ENCODE measurements at regions not wholly inside any gene's neighbourhood (a gene's known extent, or its start where the extent isn't known, plus 50 kb on each side); places are given as distances from the start of the nearest gene placed in this dataset.
"Not testable (repeated sequence)": the region's sequence is repeated elsewhere in the genome, so short reads cannot be mapped to it uniquely, and the experiment has no call there.

DNA sequence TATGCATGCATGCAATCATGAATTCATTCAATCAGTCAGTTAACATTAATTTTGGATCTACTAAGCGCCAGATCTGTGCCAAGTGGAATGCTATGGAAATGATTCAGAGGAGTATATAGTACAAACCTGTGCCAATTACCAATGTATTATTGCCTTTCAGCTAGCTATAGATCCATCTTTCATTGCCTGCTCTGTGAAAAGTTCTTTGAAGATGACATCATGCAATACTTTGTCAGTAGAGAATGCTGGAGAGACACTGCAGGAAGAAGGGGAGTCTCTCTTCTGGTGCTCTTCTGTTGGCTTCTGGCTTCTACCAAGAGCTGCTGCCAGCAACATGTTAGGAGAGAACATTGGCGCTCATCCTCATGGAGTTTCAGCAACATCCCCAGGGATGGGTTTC is 81.0 kb upstream of the LMCD1 start:
- DNase-seq (no peak), ATAC-seq (no peak)
- intact Hi-C loops (cut with DNase I): no loop called here

DNA sequence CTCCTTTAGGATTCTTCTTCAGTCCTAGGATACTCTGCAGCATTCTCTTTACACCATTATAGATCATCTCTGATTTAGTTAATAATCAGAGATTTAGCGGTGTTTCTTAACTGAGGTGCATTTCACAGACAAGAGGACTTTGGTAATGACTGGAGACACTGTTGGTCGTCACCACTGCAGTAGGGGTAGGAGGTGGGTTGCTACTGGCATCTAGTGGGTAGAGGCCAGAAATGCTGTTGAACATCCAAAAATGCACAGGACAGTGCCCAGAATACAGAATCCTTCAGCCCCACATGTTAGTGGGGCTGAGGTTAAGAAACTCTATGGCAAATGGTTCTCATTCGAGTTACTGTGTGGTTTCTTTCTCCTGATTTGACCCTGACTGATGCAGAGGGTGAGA is 80.4 kb upstream of the LMCD1 start:
- intact Hi-C loops (cut with DNase I): no loop called here
- no peak for DNase-seq
- no peak for ATAC-seq

DNA sequence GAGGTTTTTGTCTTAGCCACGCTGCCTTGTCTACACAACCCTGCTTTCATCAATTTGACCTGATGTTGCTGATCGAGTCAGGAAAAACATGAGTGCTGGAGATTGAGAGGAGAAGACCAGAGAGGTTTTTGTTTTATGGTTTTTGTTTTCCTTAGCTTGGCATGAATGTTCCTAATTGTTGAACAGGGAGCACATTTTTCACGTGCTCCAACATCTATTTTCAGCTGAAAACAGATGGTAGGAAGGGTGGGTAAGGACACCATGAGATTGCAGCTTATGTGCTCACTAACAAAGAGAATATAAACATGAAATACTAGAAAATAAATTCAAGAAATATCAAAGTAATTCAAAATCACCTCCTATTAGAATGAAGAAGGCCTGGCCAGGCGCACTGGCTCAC is 79.9 kb upstream of the LMCD1 start:
- intact Hi-C loops (cut with DNase I): no loop called here
- DNase-seq: no peak
- no peak for ATAC-seq

DNA sequence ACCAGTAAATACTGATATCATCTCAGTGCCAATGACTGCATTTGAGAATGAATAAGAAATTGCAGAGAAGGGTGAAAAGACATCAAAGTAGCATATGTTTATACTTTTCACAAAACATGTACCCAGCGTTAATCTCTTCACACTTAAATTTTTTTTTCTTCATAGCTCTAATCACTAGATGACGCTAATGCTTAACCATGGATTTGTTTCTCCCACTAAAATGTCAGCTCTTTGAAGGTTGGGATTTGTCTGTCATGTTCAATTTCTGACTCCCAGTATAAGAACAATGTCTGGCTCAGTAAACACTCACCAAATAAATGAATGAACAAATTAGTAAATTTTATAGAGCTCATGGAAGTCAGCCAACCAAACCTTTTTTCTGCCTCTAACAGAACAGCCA is 78.3 kb upstream of the LMCD1 start:
- intact Hi-C loops (cut with DNase I): no loop called here
- ATAC-seq (no peak), DNase-seq (no peak)

DNA sequence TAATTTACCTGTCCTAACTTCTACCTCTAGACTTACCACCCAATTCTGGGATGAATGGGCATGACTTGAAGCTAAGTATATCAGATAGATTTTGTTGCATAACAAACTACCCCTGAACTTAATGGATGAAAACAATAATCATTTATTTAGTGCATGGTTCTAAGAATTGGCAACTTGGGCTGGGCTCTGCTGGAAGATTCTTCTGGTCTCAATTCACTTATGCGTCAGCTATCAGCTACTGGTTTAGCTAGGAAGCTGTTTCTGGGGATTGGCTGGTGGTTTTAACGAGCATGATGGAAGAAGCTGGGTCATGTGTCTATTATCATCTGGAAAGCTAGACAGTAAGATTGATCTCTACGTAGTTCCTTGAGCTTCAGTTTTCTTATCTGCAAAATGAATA is 77.3 kb upstream of the LMCD1 start:
- intact Hi-C loops (cut with DNase I): no loop called here
- no peak for DNase-seq
- no peak for ATAC-seq

DNA sequence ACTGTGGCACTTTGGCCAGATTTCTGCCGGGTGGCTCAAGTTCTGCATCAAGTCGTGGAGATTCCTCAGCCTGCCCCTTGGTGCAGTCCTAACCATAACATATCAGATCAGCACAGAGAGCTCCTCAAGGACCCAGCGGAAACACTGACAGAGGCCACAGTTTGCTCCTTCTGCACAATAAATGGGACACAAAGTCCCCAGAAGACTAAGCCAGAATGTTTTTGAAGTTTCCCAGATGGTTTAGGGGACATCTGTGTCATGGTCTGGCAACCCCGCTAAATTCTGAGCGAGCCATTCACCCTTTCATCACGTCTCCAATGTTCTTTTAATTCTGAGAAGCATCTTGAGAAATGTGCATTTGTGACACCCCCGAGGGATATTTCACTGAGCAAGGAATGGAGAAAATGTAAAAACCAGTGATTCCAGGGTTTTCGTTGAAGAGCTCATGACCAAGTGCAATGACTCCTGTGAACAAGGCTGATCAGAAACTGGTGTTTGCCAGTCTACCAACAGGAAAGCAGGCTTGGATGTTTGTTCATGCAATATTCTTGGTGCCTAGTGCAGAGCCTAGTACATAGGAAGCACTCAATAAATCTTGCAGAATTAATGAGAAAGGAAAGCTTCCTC is 64.8 kb upstream of the LMCD1 start:
- intact Hi-C loops (cut with DNase I): no loop called here

DNA sequence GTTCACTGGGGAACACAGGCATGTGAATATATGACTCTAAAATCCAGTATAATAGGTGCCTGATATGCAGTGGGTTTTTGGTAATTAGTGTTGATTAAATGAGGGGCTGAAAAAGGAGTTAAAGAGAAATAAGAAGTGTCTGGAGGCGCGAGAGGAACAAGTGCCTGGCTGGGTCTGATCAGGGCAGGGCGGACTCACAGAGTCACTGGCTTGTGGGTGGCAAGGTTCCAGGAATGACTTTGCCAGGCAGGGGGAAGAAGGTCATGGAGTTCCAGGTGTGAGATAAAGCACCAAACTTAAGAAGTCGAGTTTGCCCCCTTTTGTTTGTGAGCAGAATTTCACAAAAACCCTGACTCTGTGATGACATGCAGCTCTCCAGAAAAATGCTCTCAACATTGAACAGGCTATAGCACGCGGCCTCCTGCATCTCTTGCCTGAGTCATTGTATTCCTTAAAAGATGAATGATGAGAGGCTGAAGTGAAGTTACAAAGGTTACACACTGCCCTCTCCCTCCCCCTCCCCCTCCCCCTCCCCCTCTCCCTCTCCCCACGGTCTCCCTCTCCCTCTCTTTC is 63.0 kb upstream of the LMCD1 start:
- no peak for DNase-seq
- intact Hi-C loops (cut with DNase I): no loop called here
- no peak for ATAC-seq

More for the DNA sequence above, 64.8 kb upstream of the LMCD1 start:
- ATAC-seq (peak; percentile 73 to 76), DNase-seq (no peak)

DNA sequence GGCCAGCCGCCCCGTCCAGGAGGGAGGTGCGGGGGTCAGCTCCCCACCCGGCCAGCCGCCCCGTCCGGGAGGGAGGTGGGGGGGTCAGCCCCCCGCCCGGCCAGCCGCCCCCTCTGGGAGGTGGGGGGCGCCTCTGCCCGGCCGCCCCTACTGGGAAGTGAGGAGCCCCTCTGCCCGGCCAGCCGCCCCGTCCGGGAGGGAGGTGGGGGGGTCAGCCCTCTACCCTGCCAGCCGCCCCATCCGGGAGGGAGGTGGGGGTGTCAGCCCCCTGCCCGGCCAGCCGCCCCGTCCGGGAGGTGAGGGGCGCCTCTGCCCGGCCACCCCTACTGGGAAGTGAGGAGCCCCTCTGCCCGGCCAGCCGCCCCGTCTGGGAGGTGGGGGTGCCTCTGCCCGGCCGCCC is 61.5 kb upstream of the LMCD1 start:
- not testable (repeated sequence) for DNase-seq, ATAC-seq
- intact Hi-C loops (cut with DNase I): loop anchor here (5.0 kb wide), 2 partner anchors 167 to 182 kb away; no protein-coding TSS in a partner anchor

DNA sequence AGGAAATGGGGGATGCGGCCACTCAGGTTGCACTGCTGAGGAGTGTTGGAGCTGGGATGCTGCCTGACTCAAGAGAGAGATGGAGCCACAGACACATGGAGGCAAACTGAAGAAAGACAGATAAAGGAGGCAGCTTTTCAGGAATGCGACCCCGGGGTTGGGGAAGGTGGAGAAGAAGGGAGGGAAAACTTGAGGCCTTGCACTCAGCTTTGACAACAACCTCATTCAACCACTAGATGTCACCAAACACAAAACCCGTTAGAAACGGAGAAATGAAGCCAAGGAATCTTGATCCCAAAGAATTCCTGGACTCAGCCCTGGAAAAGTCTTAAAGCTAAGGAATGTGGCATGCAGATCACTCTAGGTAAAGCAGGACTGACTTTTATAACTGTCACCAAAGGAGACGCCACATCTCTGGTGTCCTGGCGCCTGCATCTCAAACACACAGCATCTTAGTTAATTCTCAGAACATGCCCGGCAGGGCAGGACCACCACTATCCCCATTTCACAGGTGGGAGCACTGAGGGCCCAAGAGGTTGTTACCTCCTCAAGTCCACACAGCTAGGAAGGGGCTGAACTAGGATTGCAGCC is 59.6 kb upstream of the LMCD1 start:
- no peak for DNase-seq
- peak; percentile 39 to 62 for ATAC-seq
- intact Hi-C loops (cut with DNase I): loop anchor here (1.0 to 5.0 kb wide), 3 partner anchors 165 to 180 kb away; no protein-coding TSS in a partner anchor

DNA sequence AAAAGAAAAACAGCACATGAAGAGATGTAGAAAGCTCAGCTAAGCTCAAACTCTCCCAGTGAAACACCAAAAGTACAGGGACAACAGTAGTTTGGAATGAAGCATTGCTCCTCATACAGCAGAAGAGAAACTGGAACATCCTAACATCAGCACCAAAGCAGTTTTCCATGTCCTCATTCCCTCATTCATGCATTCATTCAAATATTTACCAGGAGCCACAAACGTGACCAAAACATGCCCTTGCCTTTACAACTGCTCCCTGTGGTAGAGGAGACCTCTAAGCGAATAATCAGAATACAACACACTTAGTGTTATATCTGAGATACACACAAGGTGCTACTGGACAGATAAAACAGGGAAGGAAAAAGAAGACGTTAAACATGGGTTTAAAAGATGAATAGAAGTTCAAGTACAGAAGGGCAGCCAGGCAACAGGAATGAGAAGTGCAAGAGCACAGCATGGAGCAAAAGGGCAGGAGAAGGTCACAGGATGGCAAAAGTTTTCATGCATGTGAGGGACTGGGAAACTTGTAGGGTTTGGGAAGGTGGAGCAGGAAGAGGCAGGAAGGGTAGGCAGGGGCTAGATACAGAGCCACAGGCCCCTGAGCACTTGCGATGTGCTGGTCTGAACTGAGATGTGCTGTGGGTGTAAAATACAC is 58.5 kb upstream of the LMCD1 start:
- intact Hi-C loops (cut with DNase I): loop anchor here (1.0 to 5.0 kb wide), 3 partner anchors 164 to 179 kb away; no protein-coding TSS in a partner anchor
- ATAC-seq: no peak
- no peak for DNase-seq

DNA sequence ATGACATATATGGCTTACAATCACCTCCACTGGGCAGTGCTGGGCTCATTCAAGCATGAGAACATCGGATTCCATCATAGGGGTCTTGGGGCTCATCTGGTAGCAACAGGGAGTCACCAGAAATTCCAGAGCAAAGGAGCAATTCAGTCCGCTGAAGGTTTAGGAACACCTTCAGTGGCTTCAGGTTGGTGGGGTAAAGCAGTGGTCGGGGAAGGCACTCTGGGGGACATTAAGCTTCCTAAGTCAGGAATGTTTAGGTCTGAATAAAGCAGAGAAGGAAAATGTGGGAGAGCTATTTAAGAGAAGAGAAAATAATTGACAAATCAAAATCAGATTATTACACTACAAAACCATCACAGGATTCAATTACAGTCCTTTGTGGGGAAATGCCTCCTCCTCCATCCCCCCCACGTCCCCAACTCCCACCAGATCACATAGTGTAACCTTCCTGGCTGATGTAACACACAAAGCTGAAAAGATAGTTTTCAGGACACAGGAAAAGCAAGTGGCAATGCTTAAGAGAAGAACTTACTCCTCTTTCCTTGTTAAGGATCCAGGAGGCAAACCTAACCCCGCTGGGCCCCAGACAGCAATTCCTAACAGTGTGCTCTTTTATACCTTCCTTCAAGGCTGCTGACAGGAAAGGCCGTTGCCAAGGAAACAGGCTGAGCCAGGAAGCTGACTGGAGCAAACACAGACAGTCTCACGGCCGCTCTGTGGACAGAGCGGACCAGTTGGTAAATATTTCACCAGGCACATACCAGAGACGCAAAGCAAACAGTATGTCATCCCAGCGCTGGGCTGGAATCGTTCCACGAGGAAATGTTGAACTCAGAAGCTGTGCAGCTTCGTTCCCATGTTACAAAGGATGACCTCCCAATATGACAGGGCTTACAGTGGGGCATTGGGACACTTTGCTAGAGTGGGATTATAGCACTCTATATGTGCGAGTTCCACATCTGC is 57.5 kb upstream of the LMCD1 start:
- intact Hi-C loops (cut with DNase I): loop anchor here (5.0 kb wide), 2 partner anchors 163 to 178 kb away; no protein-coding TSS in a partner anchor
- DNase-seq (peak; percentile 91), ATAC-seq (peak; percentile 90 to 96)

DNA sequence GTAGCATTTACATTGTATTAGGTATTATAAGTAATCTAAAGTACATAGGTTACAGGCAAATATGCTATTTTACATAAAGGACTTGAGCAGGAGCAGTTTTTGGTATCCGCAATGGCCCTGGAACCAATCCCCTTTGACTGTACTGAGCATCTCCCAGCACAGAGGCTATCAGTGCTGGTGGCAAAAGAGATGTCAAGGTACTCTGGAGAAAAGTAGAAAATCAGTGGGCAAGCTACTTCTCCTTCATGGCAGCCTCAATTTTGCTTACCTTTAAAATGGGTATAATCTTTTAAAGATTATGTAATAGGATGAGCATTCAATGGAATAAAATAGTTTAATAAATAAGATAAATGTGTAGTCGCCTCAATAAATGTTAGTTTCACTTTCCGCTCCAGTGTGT is 56.7 kb upstream of the LMCD1 start:
- DNase-seq (no peak), ATAC-seq (no peak)
- intact Hi-C loops (cut with DNase I): loop anchor here (5.0 kb wide), 2 partner anchors 162 to 177 kb away; no protein-coding TSS in a partner anchor

DNA sequence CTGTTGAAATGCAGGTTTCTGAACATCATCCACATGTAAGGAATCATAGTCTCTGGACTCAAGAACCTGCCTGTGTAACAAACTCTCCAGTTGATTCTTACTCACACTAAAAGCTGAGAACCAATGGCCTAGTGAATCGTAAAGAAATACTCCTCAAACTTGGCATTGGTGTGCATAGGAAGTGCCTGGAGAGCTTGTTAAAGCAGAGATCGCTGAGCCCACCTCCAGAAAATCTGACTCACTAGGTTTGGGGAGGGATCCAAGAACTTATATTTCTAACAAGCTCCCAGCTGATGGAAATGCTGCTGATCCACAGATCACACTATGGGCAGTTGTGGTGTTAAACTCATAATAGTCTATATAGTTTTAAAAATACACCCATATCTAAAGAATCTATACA is 55.8 kb upstream of the LMCD1 start:
- intact Hi-C loops (cut with DNase I): no loop called here
- DNase-seq: no peak
- peak in 1 of 2 donors; percentile 17 for ATAC-seq

DNA sequence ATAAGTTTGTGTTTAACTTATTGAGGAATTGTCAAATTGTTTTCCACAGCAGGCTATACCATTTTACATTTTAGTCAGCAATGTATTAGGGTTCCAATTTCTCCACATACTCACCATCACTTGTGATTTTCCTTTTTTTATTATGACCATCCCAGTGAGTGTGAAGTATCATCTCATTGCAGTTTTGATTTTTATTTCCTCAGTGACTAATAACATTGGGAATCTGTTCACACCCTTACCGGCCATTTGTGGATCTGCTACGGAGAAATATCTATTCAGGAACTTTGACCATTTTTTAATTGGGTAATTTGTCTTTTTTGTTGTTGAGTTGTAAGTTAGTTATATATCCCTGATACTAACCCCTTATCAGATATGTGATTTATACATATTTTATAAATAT is 54.8 kb upstream of the LMCD1 start:
- ATAC-seq (no peak), DNase-seq (no peak)
- intact Hi-C loops (cut with DNase I): no loop called here

DNA sequence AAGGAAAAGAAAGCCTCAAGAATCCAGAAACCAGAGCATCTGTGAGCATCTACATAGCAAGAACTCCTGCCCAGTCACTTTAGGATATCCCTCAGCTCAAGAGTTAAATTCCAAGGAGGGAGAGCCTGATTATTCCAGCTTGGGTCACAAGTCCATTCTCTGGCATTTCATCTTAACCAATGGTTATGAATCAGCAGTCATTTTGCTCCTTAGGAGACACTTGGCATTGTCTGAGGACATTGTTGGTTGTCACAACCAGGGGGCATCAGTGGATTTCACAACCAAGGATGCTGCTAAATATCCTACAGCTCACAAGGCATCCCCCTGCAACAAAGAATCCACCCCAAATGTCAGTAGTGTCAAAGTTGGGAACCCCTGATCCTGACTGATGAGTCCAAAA is 51.0 kb upstream of the LMCD1 start:
- intact Hi-C loops (cut with DNase I): no loop called here
- DNase-seq (no peak), ATAC-seq (no peak)

DNA sequence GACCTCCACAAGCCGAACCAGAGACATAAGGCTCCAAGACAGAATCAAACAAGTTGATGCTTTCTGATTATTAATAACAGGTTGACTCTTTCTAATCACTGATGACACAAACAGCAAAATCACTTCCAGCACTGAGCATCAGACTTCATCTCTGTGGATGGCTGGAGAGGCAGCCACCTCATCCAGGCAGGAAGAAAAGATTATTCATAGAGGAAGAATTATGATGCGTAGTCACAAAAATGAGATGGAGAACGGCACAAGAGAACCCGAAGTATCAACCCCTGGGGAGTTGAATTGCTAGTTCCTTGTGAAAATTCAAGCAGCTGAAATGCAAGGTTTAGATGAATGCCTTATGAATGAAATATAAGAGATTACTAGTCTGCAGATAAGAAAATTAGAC is 49.9 kb upstream of the LMCD1 start:
- intact Hi-C loops (cut with DNase I): no loop called here
- no peak for ATAC-seq
- no peak for DNase-seq

All from left cardiac atrium (tissue), 4 donors.